CD4-positive, alpha-beta memory T cell (primary cell): ENCODE measurements at regions not wholly inside any gene's neighbourhood (a gene's known extent, or its start where the extent isn't known, plus 50 kb on each side); places are given as distances from the start of the nearest gene placed in this dataset.

Source experiments
- CTCF ChIA-PET: fragments of 350-600 bp; sonication (Branson Sonifier 250); formaldehyde crosslinking; loops from one replicate; lab custom pipeline; 2021; ENCODE audit warnings: inconsistent platforms; ENCODE audit not compliant: partially characterized antibody; lab: Charles Lee
- POLR2A ChIA-PET: fragments of 350-600 bp; sonication (Branson Sonifier 250); formaldehyde crosslinking; loops from one replicate; lab custom pipeline; 2021; ENCODE audit not compliant: partially characterized antibody; lab: Charles Lee
- DNase-seq, 5 donors: peaks; one replicate each; pipeline versions ENCODE4 v3.0.0 to v3.0.0-alpha.2; 2020 to 2022; ENCODE audit warnings: mixed read lengths in 1 of 5
- H3K27ac ChIP-seq: one replicate; pipeline ENCODE4 v1.7.0; 2013; ENCODE audit warnings: low read depth, low read length
- H3K27me3 ChIP-seq: 2 replicates; pipeline ENCODE4 v1.7.0; 2013; ENCODE audit warnings: mild to moderate bottlenecking, low read length, moderate library complexity; ENCODE audit not compliant: insufficient read depth
- H3K36me3 ChIP-seq: 2 replicates; pipeline ENCODE4 v1.7.0; 2013; ENCODE audit warnings: mild to moderate bottlenecking, low read length, moderate library complexity; ENCODE audit not compliant: insufficient read depth
- H3K4me1 ChIP-seq: 2 replicates; pipeline ENCODE4 v1.7.0; 2013; ENCODE audit warnings: mild to moderate bottlenecking, low read length, moderate library complexity; ENCODE audit not compliant: insufficient read depth
- H3K4me3 ChIP-seq, 2 donors: one replicate each; pipeline ENCODE4 v1.7.0; 2013; ENCODE audit warnings: low read length in 2 of 2, mild to moderate bottlenecking in 1 of 2
- H3K9me3 ChIP-seq, 2 donors: one replicate each; pipeline ENCODE4 v1.7.0; 2013; ENCODE audit warnings: low read length in 2 of 2, control low read depth in 1 of 2; ENCODE audit not compliant: control insufficient read depth in 1 of 2
- H3K27ac Mint-ChIP-seq, 7 donors: one replicate each; pipeline ENCODE4 v1.8.0; 2020 to 2021; ENCODE audit warnings: mixed read lengths in 7 of 7, mild to moderate bottlenecking in 6 of 7, inconsistent platforms in 3 of 7, moderate library complexity in 3 of 7
- H3K27me3 Mint-ChIP-seq, 2 donors: one replicate each; pipeline ENCODE4 v1.8.0; 2020 to 2021; ENCODE audit warnings: mixed read lengths in 2 of 2
- H3K36me3 Mint-ChIP-seq, 2 donors: one replicate each; pipeline ENCODE4 v1.8.0; 2020 to 2021; ENCODE audit warnings: mixed read lengths in 2 of 2, inconsistent platforms in 1 of 2, mild to moderate bottlenecking in 1 of 2
- H3K4me1 Mint-ChIP-seq, 4 donors: one replicate each; pipeline ENCODE4 v1.8.0; 2020 to 2021; ENCODE audit warnings: mixed read lengths in 4 of 4, mild to moderate bottlenecking in 1 of 4
- H3K4me3 Mint-ChIP-seq, 8 donors: one replicate each; pipeline ENCODE4 v1.8.0; 2020 to 2021; ENCODE audit warnings: mixed read lengths in 8 of 8, mild to moderate bottlenecking in 7 of 8, moderate library complexity in 6 of 8, inconsistent platforms in 3 of 8
- H3K9me3 Mint-ChIP-seq, 8 donors: one replicate each; pipeline ENCODE4 v1.8.0; 2020 to 2021; ENCODE audit warnings: mixed read lengths in 8 of 8, mild to moderate bottlenecking in 5 of 8, inconsistent platforms in 3 of 8, moderate library complexity in 1 of 8
- intact Hi-C: fragments of 100-400 bp; cut with micrococcal nuclease; formaldehyde crosslinking; loops from one replicate; pipeline ENCODE4 v1.15.1; 2023

DNA sequence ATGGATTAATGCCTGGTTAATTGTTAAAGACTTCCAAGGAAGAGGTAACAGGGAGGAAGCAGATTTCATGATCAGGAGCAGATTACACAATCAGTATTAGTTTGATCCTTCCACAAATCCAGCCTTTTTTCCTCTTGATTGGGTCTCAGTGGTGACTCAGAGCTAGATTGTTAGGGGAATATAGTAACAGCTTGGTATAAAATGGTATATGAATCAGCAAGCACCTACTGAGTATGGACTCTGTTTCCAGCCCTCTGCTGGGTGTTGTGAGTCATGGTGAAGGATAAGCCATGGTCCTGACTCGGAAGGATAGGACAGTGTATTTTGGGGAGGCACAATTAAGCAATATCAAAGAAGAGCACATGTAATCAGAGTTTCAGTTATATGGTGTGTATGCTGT is 272.4 kb upstream of the DPP10 start:
- Histone ChIP-seq H3K36me3 (no peaks in the 10 kb centered on the region), H3K27me3 (no peaks in the 10 kb centered on the region), H3K4me3 (no peak overlapping the region), H3K9me3 (no peaks in the 10 kb centered on the region), H3K27ac (no peak overlapping the region), H3K4me1 (no peaks in the 10 kb centered on the region)
- POLR2A ChIA-PET: no interaction called here
- no peaks in the 10 kb centered on the region for H3K36me3 Mint-ChIP-seq
- peaks cover 0 to 8% (median 2%) of the 10 kb centered on the region in 8 donors for H3K9me3 Mint-ChIP-seq
- H3K27me3 Mint-ChIP-seq: peaks cover 16 to 18% of the 10 kb centered on the region in 2 donors
- no peaks in the 10 kb centered on the region for H3K4me1 Mint-ChIP-seq
- no peak for DNase-seq
- H3K27ac Mint-ChIP-seq: no peak overlapping the region
- intact Hi-C loops: no loop called here
- CTCF ChIA-PET: no interaction called here
- no peak overlapping the region for H3K4me3 Mint-ChIP-seq

GRCh38 chr2:114175507-114175906 is 266.9 kb upstream of the DPP10 start:
- no peak for DNase-seq
- Mint-ChIP-seq H3K4me3 (no peak overlapping the region), H3K4me1 (no peaks in the 10 kb centered on the region), H3K9me3 (peaks cover 0 to 2% (median 0%) of the 10 kb centered on the region in 8 donors), H3K27ac (no peak overlapping the region), H3K27me3 (peaks cover 10 to 11% of the 10 kb centered on the region in 2 donors), H3K36me3 (no peaks in the 10 kb centered on the region)
- POLR2A ChIA-PET: no interaction called here
- Histone ChIP-seq H3K27ac (no peak overlapping the region), H3K36me3 (no peaks in the 10 kb centered on the region), H3K4me1 (no peaks in the 10 kb centered on the region), H3K4me3 (no peak overlapping the region), H3K27me3 (no peaks in the 10 kb centered on the region), H3K9me3 (no peaks in the 10 kb centered on the region)
- CTCF ChIA-PET: no interaction called here
- intact Hi-C loops: no loop called here

DNA sequence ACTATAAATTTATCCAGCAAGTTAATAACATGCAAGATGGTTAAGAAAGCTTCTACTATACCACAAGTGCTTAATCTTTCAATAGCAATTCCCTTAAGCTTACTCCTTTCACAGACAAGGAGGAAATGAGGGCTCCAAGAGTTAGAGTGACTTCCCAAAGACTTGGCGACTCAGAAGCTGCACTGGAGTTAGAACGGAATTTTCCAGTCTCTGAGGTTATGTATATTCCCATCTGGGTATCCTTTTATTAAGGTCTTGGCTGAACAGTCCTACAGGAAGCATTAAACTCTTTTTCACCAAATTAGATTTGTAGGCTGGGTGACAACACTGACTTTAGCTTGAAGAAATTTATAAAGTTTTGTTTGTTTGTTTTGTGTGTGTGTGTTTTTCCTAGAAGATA is 256.9 kb upstream of the DPP10 start:
- CTCF ChIA-PET: no interaction called here
- DNase-seq: no peak
- Mint-ChIP-seq H3K36me3 (no peaks in the 10 kb centered on the region), H3K27ac (no peak overlapping the region), H3K9me3 (peaks cover 0 to 3% (median 0%) of the 10 kb centered on the region in 8 donors), H3K27me3 (peaks cover 5 to 7% of the 10 kb centered on the region in 2 donors), H3K4me3 (no peak overlapping the region), H3K4me1 (peaks cover 0 to 1% (median 0%) of the 10 kb centered on the region in 4 donors)
- Histone ChIP-seq H3K27ac (no peak overlapping the region), H3K9me3 (no peaks in the 10 kb centered on the region), H3K4me3 (no peak overlapping the region), H3K4me1 (no peaks in the 10 kb centered on the region), H3K27me3 (no peaks in the 10 kb centered on the region), H3K36me3 (no peaks in the 10 kb centered on the region)
- POLR2A ChIA-PET: no interaction called here
- intact Hi-C loops: no loop called here

GRCh38 chr2:114192362-114192761 is 250.1 kb upstream of the DPP10 start:
- no peak for DNase-seq
- no peaks in the 10 kb centered on the region for H3K4me1 Mint-ChIP-seq
- intact Hi-C loops: no loop called here
- Histone ChIP-seq H3K27ac (no peak overlapping the region), H3K9me3 (no peaks in the 10 kb centered on the region), H3K4me3 (no peak overlapping the region), H3K27me3 (no peaks in the 10 kb centered on the region), H3K36me3 (no peaks in the 10 kb centered on the region), H3K4me1 (no peaks in the 10 kb centered on the region)
- POLR2A ChIA-PET: no interaction called here
- H3K27ac Mint-ChIP-seq: no peak overlapping the region
- H3K9me3 Mint-ChIP-seq: no peaks in the 10 kb centered on the region
- H3K27me3 Mint-ChIP-seq: peaks cover 5 to 8% of the 10 kb centered on the region in 2 donors
- CTCF ChIA-PET: no interaction called here
- no peaks in the 10 kb centered on the region for H3K36me3 Mint-ChIP-seq
- no peak overlapping the region for H3K4me3 Mint-ChIP-seq

GRCh38 chr2:114201781-114202180 is 240.7 kb upstream of the DPP10 start:
- intact Hi-C loops: no loop called here
- Histone ChIP-seq H3K36me3 (no peaks in the 10 kb centered on the region), H3K27me3 (no peaks in the 10 kb centered on the region), H3K4me3 (no peak overlapping the region), H3K27ac (no peak overlapping the region), H3K9me3 (no peaks in the 10 kb centered on the region), H3K4me1 (no peaks in the 10 kb centered on the region)
- peaks cover 0 to 4% (median 0%) of the 10 kb centered on the region in 8 donors for H3K9me3 Mint-ChIP-seq
- CTCF ChIA-PET: no interaction called here
- POLR2A ChIA-PET: no interaction called here
- H3K4me1 Mint-ChIP-seq: no peaks in the 10 kb centered on the region
- no peak overlapping the region for H3K4me3 Mint-ChIP-seq
- DNase-seq: no peak
- H3K27me3 Mint-ChIP-seq: peaks cover 5 to 7% of the 10 kb centered on the region in 2 donors
- no peaks in the 10 kb centered on the region for H3K36me3 Mint-ChIP-seq
- H3K27ac Mint-ChIP-seq: no peak overlapping the region

DNA sequence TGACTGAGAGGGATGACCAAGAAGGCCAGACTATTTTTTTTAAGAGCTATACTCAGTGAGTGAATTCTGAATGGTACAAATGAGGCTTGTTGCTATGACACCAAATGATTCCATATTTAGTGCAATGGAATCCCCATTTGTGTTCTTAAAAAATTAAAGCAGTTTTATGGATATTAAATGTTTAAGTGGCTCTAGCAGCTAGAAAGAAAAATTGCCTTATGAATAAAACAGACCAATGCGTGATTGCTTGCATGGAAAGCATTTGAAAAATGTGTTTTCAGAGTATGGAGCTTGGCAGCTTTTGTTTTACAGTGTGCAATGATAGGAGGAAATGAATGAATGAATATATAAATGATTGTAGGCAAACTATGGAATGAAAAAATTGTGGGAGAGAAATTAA is 238.8 kb upstream of the DPP10 start:
- H3K9me3 Mint-ChIP-seq: peaks cover 0 to 7% (median 0%) of the 10 kb centered on the region in 8 donors
- ChIA-PET POLR2A (no interaction called here), CTCF (no interaction called here)
- no peaks in the 10 kb centered on the region for H3K36me3 Mint-ChIP-seq
- no peak overlapping the region for H3K27ac Mint-ChIP-seq
- no peaks in the 10 kb centered on the region for H3K36me3 ChIP-seq
- H3K27ac ChIP-seq: no peak overlapping the region
- no peaks in the 10 kb centered on the region for H3K4me1 ChIP-seq
- no peak overlapping the region for H3K4me3 ChIP-seq
- H3K4me1 Mint-ChIP-seq: no peaks in the 10 kb centered on the region
- peaks cover 8 to 13% of the 10 kb centered on the region in 2 donors for H3K27me3 Mint-ChIP-seq
- no peaks in the 10 kb centered on the region for H3K27me3 ChIP-seq
- intact Hi-C loops: no loop called here
- H3K4me3 Mint-ChIP-seq: no peak overlapping the region
- DNase-seq: no peak
- no peaks in the 10 kb centered on the region for H3K9me3 ChIP-seq

GRCh38 chr2:114213808-114214207 is 228.6 kb upstream of the DPP10 start:
- CTCF ChIA-PET: no interaction called here
- Histone ChIP-seq H3K4me3 (no peak overlapping the region), H3K27ac (no peak overlapping the region), H3K27me3 (no peaks in the 10 kb centered on the region), H3K9me3 (no peaks in the 10 kb centered on the region), H3K36me3 (no peaks in the 10 kb centered on the region), H3K4me1 (no peaks in the 10 kb centered on the region)
- DNase-seq: no peak
- Mint-ChIP-seq H3K27me3 (peaks cover 11 to 16% of the 10 kb centered on the region in 2 donors), H3K36me3 (no peaks in the 10 kb centered on the region), H3K27ac (no peak overlapping the region), H3K4me3 (no peak overlapping the region), H3K9me3 (peaks cover 0 to 4% (median 0%) of the 10 kb centered on the region in 8 donors), H3K4me1 (peaks cover 0 to 3% (median under 1%) of the 10 kb centered on the region in 4 donors)
- intact Hi-C loops: no loop called here
- POLR2A ChIA-PET: no interaction called here

- Mint-ChIP-seq H3K27me3 (peaks cover 16 to 18% of the 10 kb centered on the region in 2 donors), H3K4me3 (no peak overlapping the region), H3K9me3 (peaks cover 0 to 4% (median 0%) of the 10 kb centered on the region in 8 donors), H3K36me3 (no peaks in the 10 kb centered on the region), H3K4me1 (no peaks in the 10 kb centered on the region), H3K27ac (no peak overlapping the region)
- ChIA-PET POLR2A (no interaction called here), CTCF (no interaction called here)
- no peak for DNase-seq
- Histone ChIP-seq H3K36me3 (no peaks in the 10 kb centered on the region), H3K4me3 (no peak overlapping the region), H3K9me3 (no peaks in the 10 kb centered on the region), H3K4me1 (no peaks in the 10 kb centered on the region), H3K27me3 (no peaks in the 10 kb centered on the region), H3K27ac (no peak overlapping the region)
- intact Hi-C loops: no loop called here
Measured at GRCh38 chr2:114218383-114218782, 224.1 kb upstream of the DPP10 start.
